ENCODE measurements at regions not wholly inside any gene's neighbourhood (a gene's known extent, or its start where the extent isn't known, plus 50 kb on each side); places are given as distances from the start of the nearest gene placed in this dataset.

DNA sequence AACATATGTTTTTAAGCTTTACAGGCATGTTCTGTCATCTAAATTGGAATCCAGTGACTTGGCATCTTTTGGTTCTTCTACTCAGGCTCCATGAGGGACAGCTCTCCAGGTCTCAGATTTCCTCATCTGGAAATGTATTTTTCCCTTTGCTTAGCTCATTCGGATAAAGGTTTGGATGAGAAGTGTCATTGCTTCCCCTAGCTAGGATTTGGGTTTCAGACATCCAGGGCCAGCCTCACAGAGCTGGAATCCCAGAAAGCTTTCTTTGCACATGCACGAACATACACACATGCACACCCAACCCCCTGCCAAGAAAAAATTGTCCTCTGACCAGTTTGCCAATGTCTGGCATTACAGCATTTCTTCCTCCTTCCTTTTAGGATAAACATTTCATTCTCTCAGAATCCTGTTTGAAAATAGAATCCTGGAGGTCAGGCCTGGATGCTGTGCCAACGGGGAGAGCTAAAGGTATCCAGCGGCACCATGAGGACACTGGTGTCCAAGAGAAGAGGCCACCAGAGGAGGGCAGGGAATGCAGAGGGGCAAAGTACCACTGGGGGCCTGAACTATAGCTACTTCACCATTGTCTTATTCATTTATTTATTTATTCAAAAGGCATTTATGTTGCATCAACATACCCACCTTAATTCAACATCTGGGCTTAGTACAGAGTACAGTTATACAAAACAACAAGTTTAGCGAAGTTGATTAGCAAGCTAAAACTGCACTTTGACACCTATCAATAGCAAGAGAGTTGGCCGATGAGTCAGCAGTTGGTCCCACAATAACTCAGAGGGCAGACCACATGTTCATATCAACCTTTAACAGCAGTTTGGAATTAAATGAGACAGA, 97.9 kb upstream of the ATL2 start (continued):
- TF ChIP-seq, protein P1, sequence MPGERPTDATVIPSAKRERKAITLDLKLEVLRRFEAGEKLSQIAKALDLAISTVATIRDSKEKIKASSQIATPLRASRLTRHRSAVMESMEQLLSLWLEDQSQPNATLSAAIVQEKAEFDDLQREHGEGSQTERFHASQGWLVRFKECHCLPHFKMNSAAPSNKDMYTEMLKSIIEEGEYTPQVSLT (CRISPR knock-in tag; IDR thresholded peaks at IDR 0.05; ENCODE audit: borderline replicate concordance, low read depth) = no peak
- TF ChIP-seq, protein P2, sequence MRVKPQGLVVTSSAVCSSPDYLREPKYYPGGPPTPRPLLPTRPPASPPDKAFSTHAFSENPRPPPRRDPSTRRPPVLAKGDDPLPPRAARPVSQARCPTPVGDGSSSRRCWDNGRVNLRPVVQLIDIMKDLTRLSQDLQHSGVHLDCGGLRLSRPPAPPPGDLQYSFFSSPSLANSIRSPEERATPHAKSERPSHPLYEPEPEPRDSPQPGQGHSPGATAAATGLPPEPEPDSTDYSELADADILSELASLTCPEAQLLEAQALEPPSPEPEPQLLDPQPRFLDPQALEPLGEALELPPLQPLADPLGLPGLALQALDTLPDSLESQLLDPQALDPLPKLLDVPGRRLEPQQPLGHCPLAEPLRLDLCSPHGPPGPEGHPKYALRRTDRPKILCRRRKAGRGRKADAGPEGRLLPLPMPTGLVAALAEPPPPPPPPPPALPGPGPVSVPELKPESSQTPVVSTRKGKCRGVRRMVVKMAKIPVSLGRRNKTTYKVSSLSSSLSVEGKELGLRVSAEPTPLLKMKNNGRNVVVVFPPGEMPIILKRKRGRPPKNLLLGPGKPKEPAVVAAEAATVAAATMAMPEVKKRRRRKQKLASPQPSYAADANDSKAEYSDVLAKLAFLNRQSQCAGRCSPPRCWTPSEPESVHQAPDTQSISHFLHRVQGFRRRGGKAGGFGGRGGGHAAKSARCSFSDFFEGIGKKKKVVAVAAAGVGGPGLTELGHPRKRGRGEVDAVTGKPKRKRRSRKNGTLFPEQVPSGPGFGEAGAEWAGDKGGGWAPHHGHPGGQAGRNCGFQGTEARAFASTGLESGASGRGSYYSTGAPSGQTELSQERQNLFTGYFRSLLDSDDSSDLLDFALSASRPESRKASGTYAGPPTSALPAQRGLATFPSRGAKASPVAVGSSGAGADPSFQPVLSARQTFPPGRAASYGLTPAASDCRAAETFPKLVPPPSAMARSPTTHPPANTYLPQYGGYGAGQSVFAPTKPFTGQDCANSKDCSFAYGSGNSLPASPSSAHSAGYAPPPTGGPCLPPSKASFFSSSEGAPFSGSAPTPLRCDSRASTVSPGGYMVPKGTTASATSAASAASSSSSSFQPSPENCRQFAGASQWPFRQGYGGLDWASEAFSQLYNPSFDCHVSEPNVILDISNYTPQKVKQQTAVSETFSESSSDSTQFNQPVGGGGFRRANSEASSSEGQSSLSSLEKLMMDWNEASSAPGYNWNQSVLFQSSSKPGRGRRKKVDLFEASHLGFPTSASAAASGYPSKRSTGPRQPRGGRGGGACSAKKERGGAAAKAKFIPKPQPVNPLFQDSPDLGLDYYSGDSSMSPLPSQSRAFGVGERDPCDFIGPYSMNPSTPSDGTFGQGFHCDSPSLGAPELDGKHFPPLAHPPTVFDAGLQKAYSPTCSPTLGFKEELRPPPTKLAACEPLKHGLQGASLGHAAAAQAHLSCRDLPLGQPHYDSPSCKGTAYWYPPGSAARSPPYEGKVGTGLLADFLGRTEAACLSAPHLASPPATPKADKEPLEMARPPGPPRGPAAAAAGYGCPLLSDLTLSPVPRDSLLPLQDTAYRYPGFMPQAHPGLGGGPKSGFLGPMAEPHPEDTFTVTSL (CRISPR knock-in tag; IDR thresholded peaks at IDR 0.05; ENCODE audit: borderline replicate concordance) = peak; percentile 54; the same call in 1 of the 2 replicates
- TF ChIP-seq ZNF430 (CRISPR knock-in tag; IDR thresholded peaks at IDR 0.05) (no peak), ZEB1 (IDR thresholded peaks at IDR 0.05; ENCODE audit: insufficient replicate concordance, low read depth) (no peak), ZFP62 (CRISPR knock-in tag; IDR thresholded peaks at IDR 0.05) (no peak), SRSF9 (IDR thresholded peaks at IDR 0.05; ENCODE audit: borderline replicate concordance, insufficient read depth, low read depth, low read length, poor library complexity, severe bottlenecking) (no peak), ZMYM3 (CRISPR knock-in tag; IDR thresholded peaks at IDR 0.05) (peak; percentile 51; the same call in 1 of the 2 replicates)
- TF ChIP-seq, protein P3, sequence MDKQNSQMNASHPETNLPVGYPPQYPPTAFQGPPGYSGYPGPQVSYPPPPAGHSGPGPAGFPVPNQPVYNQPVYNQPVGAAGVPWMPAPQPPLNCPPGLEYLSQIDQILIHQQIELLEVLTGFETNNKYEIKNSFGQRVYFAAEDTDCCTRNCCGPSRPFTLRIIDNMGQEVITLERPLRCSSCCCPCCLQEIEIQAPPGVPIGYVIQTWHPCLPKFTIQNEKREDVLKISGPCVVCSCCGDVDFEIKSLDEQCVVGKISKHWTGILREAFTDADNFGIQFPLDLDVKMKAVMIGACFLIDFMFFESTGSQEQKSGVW (CRISPR knock-in tag; IDR thresholded peaks at IDR 0.05; ENCODE audit: borderline replicate concordance) = no peak
- TF ChIP-seq, protein P4, sequence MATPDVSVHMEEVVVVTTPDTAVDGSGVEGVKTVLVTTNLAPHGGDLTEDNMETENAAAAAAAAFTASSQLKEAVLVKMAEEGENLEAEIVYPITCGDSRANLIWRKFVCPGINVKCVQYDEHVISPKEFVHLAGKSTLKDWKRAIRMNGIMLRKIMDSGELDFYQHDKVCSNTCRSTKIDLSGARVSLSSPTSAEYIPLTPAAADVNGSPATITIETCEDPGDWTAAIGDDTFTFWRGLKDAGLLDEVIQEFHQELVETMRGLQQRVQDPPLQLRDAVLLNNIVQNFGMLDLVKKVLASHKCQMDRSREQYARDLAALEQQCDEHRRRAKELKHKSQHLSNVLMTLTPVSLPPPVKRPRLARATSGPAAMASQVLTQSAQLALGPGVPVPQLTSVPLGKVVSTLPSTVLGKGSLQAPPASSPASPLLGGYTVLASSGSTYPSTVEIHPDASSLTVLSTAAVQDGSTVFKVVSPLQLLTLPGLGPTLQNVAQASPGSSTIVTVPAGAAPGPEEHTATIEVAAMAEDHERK (CRISPR knock-in tag; IDR thresholded peaks at IDR 0.05; ENCODE audit: low read depth) = no peak
- TF ChIP-seq, protein P5, sequence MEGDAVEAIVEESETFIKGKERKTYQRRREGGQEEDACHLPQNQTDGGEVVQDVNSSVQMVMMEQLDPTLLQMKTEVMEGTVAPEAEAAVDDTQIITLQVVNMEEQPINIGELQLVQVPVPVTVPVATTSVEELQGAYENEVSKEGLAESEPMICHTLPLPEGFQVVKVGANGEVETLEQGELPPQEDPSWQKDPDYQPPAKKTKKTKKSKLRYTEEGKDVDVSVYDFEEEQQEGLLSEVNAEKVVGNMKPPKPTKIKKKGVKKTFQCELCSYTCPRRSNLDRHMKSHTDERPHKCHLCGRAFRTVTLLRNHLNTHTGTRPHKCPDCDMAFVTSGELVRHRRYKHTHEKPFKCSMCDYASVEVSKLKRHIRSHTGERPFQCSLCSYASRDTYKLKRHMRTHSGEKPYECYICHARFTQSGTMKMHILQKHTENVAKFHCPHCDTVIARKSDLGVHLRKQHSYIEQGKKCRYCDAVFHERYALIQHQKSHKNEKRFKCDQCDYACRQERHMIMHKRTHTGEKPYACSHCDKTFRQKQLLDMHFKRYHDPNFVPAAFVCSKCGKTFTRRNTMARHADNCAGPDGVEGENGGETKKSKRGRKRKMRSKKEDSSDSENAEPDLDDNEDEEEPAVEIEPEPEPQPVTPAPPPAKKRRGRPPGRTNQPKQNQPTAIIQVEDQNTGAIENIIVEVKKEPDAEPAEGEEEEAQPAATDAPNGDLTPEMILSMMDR (CRISPR knock-in tag; IDR thresholded peaks at IDR 0.05) = peak; percentile 55
- TF ChIP-seq, protein P6, sequence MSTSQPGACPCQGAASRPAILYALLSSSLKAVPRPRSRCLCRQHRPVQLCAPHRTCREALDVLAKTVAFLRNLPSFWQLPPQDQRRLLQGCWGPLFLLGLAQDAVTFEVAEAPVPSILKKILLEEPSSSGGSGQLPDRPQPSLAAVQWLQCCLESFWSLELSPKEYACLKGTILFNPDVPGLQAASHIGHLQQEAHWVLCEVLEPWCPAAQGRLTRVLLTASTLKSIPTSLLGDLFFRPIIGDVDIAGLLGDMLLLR (CRISPR knock-in tag; IDR thresholded peaks at IDR 0.05) = no peak
- TF ChIP-seq, protein P7, sequence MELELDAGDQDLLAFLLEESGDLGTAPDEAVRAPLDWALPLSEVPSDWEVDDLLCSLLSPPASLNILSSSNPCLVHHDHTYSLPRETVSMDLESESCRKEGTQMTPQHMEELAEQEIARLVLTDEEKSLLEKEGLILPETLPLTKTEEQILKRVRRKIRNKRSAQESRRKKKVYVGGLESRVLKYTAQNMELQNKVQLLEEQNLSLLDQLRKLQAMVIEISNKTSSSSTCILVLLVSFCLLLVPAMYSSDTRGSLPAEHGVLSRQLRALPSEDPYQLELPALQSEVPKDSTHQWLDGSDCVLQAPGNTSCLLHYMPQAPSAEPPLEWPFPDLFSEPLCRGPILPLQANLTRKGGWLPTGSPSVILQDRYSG (CRISPR knock-in tag; IDR thresholded peaks at IDR 0.05) = no peak
- TF ChIP-seq, protein P8, sequence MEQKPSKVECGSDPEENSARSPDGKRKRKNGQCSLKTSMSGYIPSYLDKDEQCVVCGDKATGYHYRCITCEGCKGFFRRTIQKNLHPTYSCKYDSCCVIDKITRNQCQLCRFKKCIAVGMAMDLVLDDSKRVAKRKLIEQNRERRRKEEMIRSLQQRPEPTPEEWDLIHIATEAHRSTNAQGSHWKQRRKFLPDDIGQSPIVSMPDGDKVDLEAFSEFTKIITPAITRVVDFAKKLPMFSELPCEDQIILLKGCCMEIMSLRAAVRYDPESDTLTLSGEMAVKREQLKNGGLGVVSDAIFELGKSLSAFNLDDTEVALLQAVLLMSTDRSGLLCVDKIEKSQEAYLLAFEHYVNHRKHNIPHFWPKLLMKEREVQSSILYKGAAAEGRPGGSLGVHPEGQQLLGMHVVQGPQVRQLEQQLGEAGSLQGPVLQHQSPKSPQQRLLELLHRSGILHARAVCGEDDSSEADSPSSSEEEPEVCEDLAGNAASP (CRISPR knock-in tag; IDR thresholded peaks at IDR 0.05; ENCODE audit: borderline replicate concordance) = no peak
